SK-N-SH (cell line): ENCODE measurements at regions not wholly inside any gene's neighbourhood (a gene's known extent, or its start where the extent isn't known, plus 50 kb on each side); places are given as distances from the start of the nearest gene placed in this dataset.

ENCODE experiments used
- EZH2phosphoT487 ChIP-seq: fragments of 200-600 bp; sonication (generic); IDR thresholded peaks from 2 replicates; pipeline ENCODE4 v1.6.1; 2017; ENCODE audit warnings: low read depth, mixed run types, mild to moderate bottlenecking, antibody characterized with exemption, moderate library complexity, borderline replicate concordance
- JUND ChIP-seq: IDR thresholded peaks from 2 replicates; pipeline ENCODE4 v1.4.0; 2012
- NFIC ChIP-seq: IDR thresholded peaks from 2 replicates; pipeline ENCODE4 v1.4.0; 2012; ENCODE audit warnings: borderline replicate concordance
- POLR2AphosphoS5 ChIP-seq: IDR thresholded peaks from 2 replicates; pipeline ENCODE4 v1.6.1; 2012; ENCODE audit warnings: low read depth, low read length
- RAD21 ChIP-seq: IDR thresholded peaks from 2 replicates; pipeline ENCODE4 v1.6.1; 2012; ENCODE audit warnings: mild to moderate bottlenecking, low read length
- RCOR1 ChIP-seq: fragments of 150-350 bp; IDR thresholded peaks from 2 replicates; pipeline ENCODE4 v1.6.1; 2017; ENCODE audit warnings: antibody characterized with exemption, low read length
- TCF12 ChIP-seq: IDR thresholded peaks from 2 replicates; pipeline ENCODE4 v1.4.0; 2012
- TF ChIP-seq, protein P1 (sequence below): fragments of 200-600 bp; sonication (generic); IDR thresholded peaks from 2 replicates; pipeline ENCODE4 v1.6.1; 2017; ENCODE audit warnings: antibody characterized with exemption, mild to moderate bottlenecking, moderate library complexity

DNA sequence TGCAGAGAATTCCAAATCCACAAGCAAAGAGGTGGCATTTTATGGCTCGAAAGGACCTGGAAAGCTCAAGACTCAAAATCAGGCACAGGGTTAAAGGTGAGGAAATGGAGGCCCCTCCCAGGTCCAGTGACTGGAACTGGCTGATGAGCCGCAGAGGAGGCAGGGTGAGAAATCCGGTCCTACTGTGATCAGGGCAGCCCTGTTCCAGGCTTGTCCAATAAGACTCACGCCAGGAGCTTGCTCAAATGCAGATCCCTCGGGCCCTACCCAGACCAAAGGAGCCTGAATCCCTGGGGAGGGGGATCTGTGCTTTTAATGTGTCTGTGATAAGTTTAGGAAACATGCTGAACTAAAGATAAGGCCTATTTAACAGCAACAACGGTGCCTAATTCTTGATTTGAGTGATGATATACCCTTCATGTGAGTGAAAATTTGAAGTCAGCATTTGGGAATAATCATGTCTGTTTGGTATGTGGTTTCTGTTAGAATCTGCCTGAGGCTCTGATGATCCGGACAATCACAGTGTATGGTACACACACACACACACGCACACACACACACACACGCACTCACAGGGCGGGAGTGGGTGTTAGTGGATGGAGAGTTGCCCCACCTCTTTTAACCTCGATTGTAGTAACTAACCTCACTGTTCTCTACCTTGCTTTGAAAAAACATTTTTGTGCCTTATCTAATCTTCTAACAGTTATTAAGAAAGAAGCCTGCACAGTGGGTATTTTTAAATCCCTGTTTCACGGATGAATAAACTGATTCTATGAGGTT lies 54.1 kb upstream of the LYST start:
- TF ChIP-seq RCOR1 (peak; percentile 86; the same call in 1 of the 2 replicates), TCF12 (no peak), EZH2phosphoT487 (no peak), NFIC (no peak), RAD21 (no peak), JUND (no peak), POLR2AphosphoS5 (no peak)
- TF ChIP-seq, protein P1, sequence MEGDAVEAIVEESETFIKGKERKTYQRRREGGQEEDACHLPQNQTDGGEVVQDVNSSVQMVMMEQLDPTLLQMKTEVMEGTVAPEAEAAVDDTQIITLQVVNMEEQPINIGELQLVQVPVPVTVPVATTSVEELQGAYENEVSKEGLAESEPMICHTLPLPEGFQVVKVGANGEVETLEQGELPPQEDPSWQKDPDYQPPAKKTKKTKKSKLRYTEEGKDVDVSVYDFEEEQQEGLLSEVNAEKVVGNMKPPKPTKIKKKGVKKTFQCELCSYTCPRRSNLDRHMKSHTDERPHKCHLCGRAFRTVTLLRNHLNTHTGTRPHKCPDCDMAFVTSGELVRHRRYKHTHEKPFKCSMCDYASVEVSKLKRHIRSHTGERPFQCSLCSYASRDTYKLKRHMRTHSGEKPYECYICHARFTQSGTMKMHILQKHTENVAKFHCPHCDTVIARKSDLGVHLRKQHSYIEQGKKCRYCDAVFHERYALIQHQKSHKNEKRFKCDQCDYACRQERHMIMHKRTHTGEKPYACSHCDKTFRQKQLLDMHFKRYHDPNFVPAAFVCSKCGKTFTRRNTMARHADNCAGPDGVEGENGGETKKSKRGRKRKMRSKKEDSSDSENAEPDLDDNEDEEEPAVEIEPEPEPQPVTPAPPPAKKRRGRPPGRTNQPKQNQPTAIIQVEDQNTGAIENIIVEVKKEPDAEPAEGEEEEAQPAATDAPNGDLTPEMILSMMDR: no peak
